GM12873 (cell line): ENCODE measurements at regions not wholly inside any gene's neighbourhood (a gene's known extent, or its start where the extent isn't known, plus 50 kb on each side); places are given as distances from the start of the nearest gene placed in this dataset.

Experiments used
- CTCF ChIP-seq: IDR thresholded peaks from 2 replicates; pipeline ENCODE4 v1.5.1; 2012; ENCODE audit warnings: low read depth, mild to moderate bottlenecking, moderate library complexity, low read length, control low read depth; ENCODE audit not compliant: insufficient read depth; ENCODE audit errors: missing control alignments

GRCh38 chr3:182323898-182324297 lies 469.4 kb upstream of the ATP11B start:
- no peak for TF ChIP-seq CTCF

GRCh38 chr3:182325213-182325950 lies 467.9 kb upstream of the ATP11B start:
- TF ChIP-seq CTCF: no peak

- TF ChIP-seq CTCF: no peak
Measured at GRCh38 chr3:182327196-182327681, 466.1 kb upstream of the ATP11B start.

- TF ChIP-seq CTCF: no peak
Measured at GRCh38 chr3:182330646-182331045, 462.7 kb upstream of the ATP11B start.

- no peak for TF ChIP-seq CTCF
Measured at GRCh38 chr3:182331341-182331740, 462.0 kb upstream of the ATP11B start.

GRCh38 chr3:182342252-182342651 lies 451.1 kb upstream of the ATP11B start:
- TF ChIP-seq CTCF: no peak

GRCh38 chr3:182349051-182349450 lies 444.3 kb upstream of the ATP11B start:
- TF ChIP-seq CTCF: no peak
